ENCODE measurements at regions not wholly inside any gene's neighbourhood (a gene's known extent, or its start where the extent isn't known, plus 50 kb on each side); places are given as distances from the start of the nearest gene placed in this dataset.

GRCh38 chr4:58644549-58644948, 1534.4 kb upstream of the IGFBP7 start:
- H3K27me3 ChIP-seq (ENCODE audit: low read length): no peaks in the 10 kb centered on the region
- intact Hi-C loops (cut with micrococcal nuclease): no loop called here
- H3K4me2 ChIP-seq (ENCODE audit: low read length): no peak overlapping the region
- no peaks in the 10 kb centered on the region for H3K79me2 ChIP-seq (ENCODE audit: low read length)
- DNase-seq: no peak
- no peak for ATAC-seq
- POLR2A ChIA-PET (ENCODE audit: unreplicated experiment): no interaction called here
- H3K4me1 ChIP-seq (ENCODE audit: insufficient read depth, low read length): no peaks in the 10 kb centered on the region
- no peak overlapping the region for H3K27ac ChIP-seq (ENCODE audit: low read length)
- H3K36me3 ChIP-seq (ENCODE audit: low read depth, low read length): no peaks in the 10 kb centered on the region
- no peaks in the 10 kb centered on the region for H3F3A ChIP-seq (ENCODE audit: low read length, unreplicated experiment)
- no peak overlapping the region for H2AFZ ChIP-seq (ENCODE audit: low read length)
- H4K20me1 ChIP-seq (ENCODE audit: low read length): no peaks in the 10 kb centered on the region
- CTCF ChIA-PET: no interaction called here
- TF ChIP-seq CTCF (conservative IDR thresholded peaks at IDR 0.05; ENCODE audit: low read depth, low read length) (no peak), EZH2phosphoT487 (IDR thresholded peaks at IDR 0.05; ENCODE audit: borderline replicate concordance, low read length) (no peak), EZH2 (IDR thresholded peaks at IDR 0.05; ENCODE audit: low read length, unreplicated experiment) (no peak)
- BruUV-seq (replicated peaks): no TSS peak
- no peaks in the 10 kb centered on the region for H3K9me3 ChIP-seq (ENCODE audit: low read length)
- no peak overlapping the region for H3K9ac ChIP-seq (ENCODE audit: low read length)
- no peak overlapping the region for H3K4me3 ChIP-seq (ENCODE audit: low read length)
- no peaks in the 10 kb centered on the region; the same call in 1 of the 2 replicates for H3K9me2 ChIP-seq (replicated peaks; ENCODE audit: low read length)

- CTCF ChIA-PET: no interaction called here
- no TSS peak for BruUV-seq (replicated peaks)
- intact Hi-C loops (cut with micrococcal nuclease): no loop called here
These were observed 1526.2 kb upstream of the IGFBP7 start for GRCh38 chr4:58636381-58636780.

GRCh38 chr4:58617226-58617625, 1507.0 kb upstream of the IGFBP7 start:
- no peak for TF ChIP-seq EZH2 (IDR thresholded peaks at IDR 0.05; ENCODE audit: low read length, unreplicated experiment)
- TF ChIP-seq EZH2phosphoT487 (IDR thresholded peaks at IDR 0.05; ENCODE audit: borderline replicate concordance, low read length): no peak
- TF ChIP-seq CTCF (conservative IDR thresholded peaks at IDR 0.05; ENCODE audit: low read depth, low read length): no peak
- Histone ChIP-seq H3K36me3 (ENCODE audit: low read depth, low read length) (0 out of 2 replicates have a peak, but pooled peaks cover 5% of the 10 kb centered on the region), H2AFZ (ENCODE audit: low read length) (no peak overlapping the region), H3K4me1 (ENCODE audit: insufficient read depth, low read length) (no peaks in the 10 kb centered on the region), H3K9me3 (ENCODE audit: low read length) (no peaks in the 10 kb centered on the region), H3K9ac (ENCODE audit: low read length) (no peak overlapping the region), H3K4me2 (ENCODE audit: low read length) (no peak overlapping the region), H3K79me2 (ENCODE audit: low read length) (no peaks in the 10 kb centered on the region), H3F3A (ENCODE audit: low read length, unreplicated experiment) (no peaks in the 10 kb centered on the region), H3K4me3 (ENCODE audit: low read length) (no peak overlapping the region), H3K9me2 (replicated peaks; ENCODE audit: low read length) (no peaks in the 10 kb centered on the region), H3K27ac (ENCODE audit: low read length) (no peak overlapping the region), H4K20me1 (ENCODE audit: low read length) (no peaks in the 10 kb centered on the region), H3K27me3 (ENCODE audit: low read length) (no peaks in the 10 kb centered on the region)
- ATAC-seq (no peak), DNase-seq (no peak)
- POLR2A ChIA-PET (ENCODE audit: unreplicated experiment): no interaction called here
- CTCF ChIA-PET: no interaction called here
- no TSS peak for BruUV-seq (replicated peaks)
- intact Hi-C loops (cut with micrococcal nuclease): no loop called here

More at GRCh38 chr4:58636381-58636780, 1526.2 kb upstream of the IGFBP7 start:
- no peaks in the 10 kb centered on the region for H3K27me3 ChIP-seq (ENCODE audit: low read length)
- ATAC-seq (no peak), DNase-seq (no peak)
- H3K79me2 ChIP-seq (ENCODE audit: low read length): no peaks in the 10 kb centered on the region
- H4K20me1 ChIP-seq (ENCODE audit: low read length): no peaks in the 10 kb centered on the region
- no peaks in the 10 kb centered on the region for H3K9me2 ChIP-seq (replicated peaks; ENCODE audit: low read length)
- no peak overlapping the region for H3K27ac ChIP-seq (ENCODE audit: low read length)
- no peaks in the 10 kb centered on the region for H3K4me1 ChIP-seq (ENCODE audit: insufficient read depth, low read length)
- no peak for TF ChIP-seq EZH2phosphoT487 (IDR thresholded peaks at IDR 0.05; ENCODE audit: borderline replicate concordance, low read length)
- TF ChIP-seq CTCF (conservative IDR thresholded peaks at IDR 0.05; ENCODE audit: low read depth, low read length): no peak
- no peak for TF ChIP-seq EZH2 (IDR thresholded peaks at IDR 0.05; ENCODE audit: low read length, unreplicated experiment)
- no peaks in the 10 kb centered on the region for H3K9me3 ChIP-seq (ENCODE audit: low read length)
- no peak overlapping the region for H3K4me2 ChIP-seq (ENCODE audit: low read length)
- no peak overlapping the region for H3K4me3 ChIP-seq (ENCODE audit: low read length)
- H3K9ac ChIP-seq (ENCODE audit: low read length): no peak overlapping the region
- no peaks in the 10 kb centered on the region for H3K36me3 ChIP-seq (ENCODE audit: low read depth, low read length)
- POLR2A ChIA-PET (ENCODE audit: unreplicated experiment): no interaction called here
- no peaks in the 10 kb centered on the region for H3F3A ChIP-seq (ENCODE audit: low read length, unreplicated experiment)
- H2AFZ ChIP-seq (ENCODE audit: low read length): no peak overlapping the region

Data from PC-3 (cell line).